AG04449 (cell line): ENCODE measurements at regions not wholly inside any gene's neighbourhood (a gene's known extent, or its start where the extent isn't known, plus 50 kb on each side); places are given as distances from the start of the nearest gene placed in this dataset.

Experiments used
- CTCF ChIA-PET: fragments of 350-600 bp; formaldehyde crosslinking; extraction: SDS; loops from one replicate; lab custom pipeline; 2021; ENCODE audit warnings: antibody characterized with exemption; lab: Yijun Ruan, JAX
- POLR2A ChIA-PET: fragments of 400-600, 350-600 bp; formaldehyde crosslinking; extraction: SDS; loops from one replicate; lab custom pipeline; 2020; ENCODE audit warnings: antibody characterized with exemption, inconsistent platforms; lab: Yijun Ruan, JAX
- DNase-seq: peaks from one replicate; pipeline ENCODE4 v3.0.0-alpha.2; 2010; ENCODE audit warnings: low read depth, low spot score
- H3K4me3 ChIP-seq: 2 replicates; pipeline ENCODE4 v1.5.1; 2011; ENCODE audit warnings: low read depth, mild to moderate bottlenecking, control low read depth, low read length
- CTCF ChIP-seq: IDR thresholded peaks from one replicate; pipeline ENCODE4 v1.5.1; 2011; ENCODE audit warnings: mild to moderate bottlenecking, moderate library complexity, low read length, control low read depth, inconsistent platforms; ENCODE audit not compliant: insufficient read depth; ENCODE audit errors: missing control alignments

GRCh38 chr2:200223205-200223784 is 83.2 kb upstream of the SPATS2L start:
- H3K4me3 ChIP-seq, result no peak overlapping the region
- POLR2A ChIA-PET, result no interaction called here
- CTCF ChIA-PET, result no interaction called here
- no peak for TF ChIP-seq CTCF
- no peak for DNase-seq

GRCh38 chr2:200225951-200226350 is 80.5 kb upstream of the SPATS2L start:
- H3K4me3 ChIP-seq, result no peak overlapping the region
- no peak for TF ChIP-seq CTCF
- CTCF ChIA-PET, result interaction anchor here (1.4 kb wide), 1 partner anchor 246 kb away, joined by 6 read pairs; no protein-coding TSS in a partner anchor
- POLR2A ChIA-PET, result no interaction called here
- no peak for DNase-seq

GRCh38 chr2:200226451-200227426 is 79.8 kb upstream of the SPATS2L start:
- POLR2A ChIA-PET, result no interaction called here
- H3K4me3 ChIP-seq, result no peak overlapping the region
- CTCF ChIA-PET, result interaction anchor here (1.4 kb wide), 1 partner anchor 247 kb away, joined by 6 read pairs; no protein-coding TSS in a partner anchor
- no peak for TF ChIP-seq CTCF
- no peak for DNase-seq

GRCh38 chr2:200230716-200231115 is 75.8 kb upstream of the SPATS2L start:
- no peak for DNase-seq
- CTCF ChIA-PET, result no interaction called here
- POLR2A ChIA-PET, result no interaction called here
- no peak for TF ChIP-seq CTCF
- no peak overlapping the region for H3K4me3 ChIP-seq

GRCh38 chr2:200235533-200235932 is 71.0 kb upstream of the SPATS2L start:
- POLR2A ChIA-PET, result no interaction called here

More at GRCh38 chr2:200235533-200235932, 71.0 kb upstream of the SPATS2L start:
- no peak overlapping the region for H3K4me3 ChIP-seq
- CTCF ChIA-PET, result no interaction called here
- no peak for TF ChIP-seq CTCF
- no peak for DNase-seq
